HG03064 (cell line): ENCODE measurements at regions not wholly inside any gene's neighbourhood (a gene's known extent, or its start where the extent isn't known, plus 50 kb on each side); places are given as distances from the start of the nearest gene placed in this dataset.

Experiments used
- ATAC-seq: cut with Tn5 transposase; IDR thresholded peaks from one replicate; pipeline ENCODE4 v1.9.1; 2021; ENCODE audit warnings: low read depth; ENCODE audit not compliant: unreplicated experiment

DNA sequence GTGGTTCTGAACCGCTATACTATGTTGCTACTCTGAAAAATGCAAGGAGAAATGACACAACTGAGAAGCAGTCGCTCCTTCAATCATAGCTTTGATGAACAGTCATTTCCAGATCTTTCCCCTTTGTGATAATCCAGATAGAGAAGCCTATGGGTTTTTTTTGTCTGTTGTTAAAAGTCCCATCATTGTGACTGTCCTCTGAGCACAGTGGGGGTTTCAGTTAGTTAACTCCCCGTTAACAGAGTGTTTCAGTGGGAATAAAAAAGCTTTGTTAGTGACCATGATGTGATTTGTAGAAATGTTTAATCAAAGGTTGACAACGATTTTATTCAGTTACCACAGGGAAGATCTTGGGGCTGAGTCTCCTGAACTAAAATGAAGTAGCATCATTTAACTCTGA lies 176.2 kb upstream of the MAOA start:
- no peak for ATAC-seq

DNA sequence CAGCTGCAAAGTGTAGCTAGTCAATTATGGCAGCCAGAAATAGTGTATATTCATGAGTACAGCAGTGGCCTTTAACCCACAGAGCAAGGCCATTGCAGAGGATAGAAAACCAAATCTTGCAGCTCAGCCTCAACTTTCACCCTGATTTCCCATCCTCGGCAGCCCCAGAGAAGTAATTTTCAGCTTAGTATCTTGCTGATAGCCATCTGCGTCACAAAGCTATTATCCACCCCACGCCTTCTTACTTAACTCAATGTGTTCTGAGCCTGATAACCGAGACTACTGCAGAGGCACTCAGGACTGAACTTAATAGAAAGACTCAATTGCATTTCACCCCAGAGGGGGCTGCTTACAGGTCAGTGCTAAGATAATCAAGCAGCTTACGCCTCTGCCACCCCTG lies 174.5 kb upstream of the MAOA start:
- ATAC-seq = no peak

DNA sequence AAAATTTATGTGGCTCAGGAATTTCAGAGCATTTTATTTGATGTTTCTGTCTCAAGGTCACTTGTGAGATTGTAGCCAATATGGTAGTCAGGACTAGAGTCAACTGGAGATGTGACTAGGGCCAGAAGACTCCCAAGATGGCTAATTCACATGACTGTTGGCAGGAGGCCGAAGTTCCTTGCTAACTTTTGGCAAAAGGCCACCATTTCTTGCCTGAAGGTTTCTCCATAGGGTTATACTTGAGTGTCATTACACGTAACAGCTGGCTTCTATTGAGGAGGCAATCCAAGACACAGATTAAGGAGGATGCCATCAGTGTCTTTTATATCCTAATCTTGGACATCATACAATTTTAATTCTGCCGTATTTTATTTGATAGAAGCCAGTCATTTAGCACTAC lies 162.3 kb upstream of the MAOA start:
- ATAC-seq = no peak

DNA sequence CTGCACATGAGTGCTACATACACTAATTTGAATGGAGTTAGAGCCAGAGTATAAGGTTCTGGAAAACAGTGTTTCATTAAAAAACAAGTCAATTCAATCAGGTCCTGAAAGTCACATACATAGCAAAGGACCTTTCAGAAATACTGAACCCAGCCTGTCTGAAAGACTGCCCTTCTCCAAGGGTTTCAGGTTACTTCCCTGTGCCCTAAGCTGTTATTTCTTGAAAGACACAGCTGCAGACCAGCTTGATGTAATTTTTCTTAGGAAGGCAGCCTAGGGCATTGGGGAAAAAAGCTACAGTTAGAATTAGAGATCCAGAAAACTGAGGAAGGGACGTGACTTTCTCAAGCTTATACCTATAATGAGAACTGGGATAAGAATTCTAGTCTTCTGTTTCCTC lies 155.9 kb upstream of the MAOA start:
- no peak for ATAC-seq

DNA sequence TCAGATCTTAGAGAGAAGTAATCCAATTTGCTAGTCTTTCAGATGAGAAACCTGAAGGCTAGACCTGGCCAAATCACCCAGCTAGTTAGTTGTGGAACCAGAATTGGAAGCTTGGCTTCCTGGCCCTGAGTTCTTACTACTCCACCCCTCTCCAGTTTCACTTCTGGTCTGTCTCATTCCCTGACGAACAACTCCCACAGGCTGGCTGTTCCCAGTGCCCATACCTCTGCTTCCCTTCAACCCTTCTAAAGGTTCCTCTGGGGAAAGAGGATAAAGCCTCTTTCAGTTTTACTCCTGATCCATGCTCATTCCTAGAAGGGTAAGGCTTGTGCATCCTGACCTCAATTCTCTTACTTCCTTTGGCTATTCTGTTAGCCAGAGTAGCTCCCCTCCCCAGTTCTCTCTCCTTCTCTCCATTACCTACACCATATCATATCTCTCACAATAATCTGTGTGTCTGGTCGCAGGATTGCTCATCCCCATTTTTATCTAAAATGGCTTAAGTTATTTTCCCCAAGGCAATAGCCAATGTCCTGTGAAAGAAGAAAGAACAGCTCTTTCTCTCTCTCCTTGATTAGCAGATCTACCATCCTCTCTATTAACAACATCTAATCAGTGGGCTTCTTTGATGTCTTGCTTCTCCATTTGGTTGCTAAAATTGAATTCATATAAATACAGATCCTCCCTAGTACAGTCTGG lies 155.0 kb upstream of the MAOA start:
- no peak for ATAC-seq

DNA sequence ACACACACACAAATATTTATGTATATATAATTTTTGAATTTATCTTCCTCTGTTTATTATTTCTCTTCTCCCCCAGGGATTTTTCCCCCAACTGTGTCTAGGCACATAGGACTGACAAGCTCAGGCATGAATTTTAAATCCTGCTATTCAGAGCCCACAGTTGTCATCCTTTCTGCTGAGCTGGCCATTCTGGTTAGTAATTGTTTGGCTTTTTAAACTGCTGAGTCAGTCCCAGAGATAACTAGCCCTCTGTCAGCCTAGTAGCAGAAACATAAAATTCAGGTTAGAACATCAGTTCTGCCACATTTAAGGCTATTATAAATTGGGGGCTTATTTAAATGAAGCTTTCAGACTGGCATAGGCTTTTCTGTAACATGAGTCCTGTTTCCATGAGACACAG lies 151.7 kb upstream of the MAOA start:
- no peak for ATAC-seq

DNA sequence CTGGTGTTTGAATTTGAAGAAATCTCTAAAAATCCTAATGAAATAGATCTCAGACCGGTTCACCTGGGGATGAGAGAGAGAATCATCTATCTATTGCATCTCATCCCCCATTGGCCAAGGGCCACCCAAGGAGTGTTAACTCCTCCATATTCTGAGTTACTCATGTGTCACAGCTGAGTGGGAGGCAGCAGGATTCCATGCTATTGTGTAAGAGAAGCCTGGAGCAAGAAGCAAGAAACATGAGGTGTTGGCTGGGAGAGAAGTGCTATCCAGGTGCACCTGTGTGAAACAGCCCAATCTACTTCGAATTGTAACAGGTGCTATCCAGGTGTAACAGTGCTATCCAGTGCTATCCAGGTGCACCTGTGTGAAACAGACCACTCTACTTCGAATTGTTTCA lies 150.3 kb upstream of the MAOA start:
- no peak for ATAC-seq

DNA sequence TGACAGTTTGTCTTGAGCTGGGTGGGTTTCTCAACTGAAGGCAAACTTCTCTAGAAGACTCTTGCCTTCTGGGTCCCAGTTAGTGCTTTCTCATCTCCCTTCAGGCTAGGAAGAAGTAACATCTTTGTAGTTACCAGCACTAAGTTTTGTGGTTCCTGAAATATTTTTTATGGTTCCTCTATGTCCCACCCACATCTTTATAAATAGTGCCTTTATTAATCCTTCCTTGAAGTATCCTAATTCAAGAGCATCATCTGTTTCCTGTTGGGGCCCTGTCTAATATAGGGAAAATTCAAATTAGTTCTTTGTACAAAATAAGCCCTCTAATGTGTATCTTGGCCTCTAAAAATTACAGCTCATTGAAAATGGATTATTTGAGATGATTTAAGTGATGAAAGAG lies 147.4 kb upstream of the MAOA start:
- ATAC-seq = no peak

DNA sequence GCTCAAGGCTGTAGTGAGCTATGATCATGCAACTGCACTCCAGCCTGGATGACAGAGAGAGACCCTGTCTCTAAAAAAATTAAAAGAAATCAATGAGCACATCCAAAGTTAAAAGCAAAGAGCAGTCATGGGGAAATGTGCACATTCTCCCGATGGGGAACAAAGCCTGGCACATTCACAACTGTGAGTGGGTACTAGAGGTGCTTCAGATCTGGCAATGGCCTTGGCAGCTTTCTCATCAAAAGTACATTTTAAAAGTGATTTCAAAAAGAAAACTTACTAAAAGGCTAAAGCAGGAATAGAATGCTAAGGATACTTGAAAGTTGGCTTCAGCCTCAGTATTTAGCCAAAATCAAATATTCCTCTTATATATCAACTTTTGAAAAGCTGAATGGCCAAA lies 145.9 kb upstream of the MAOA start:
- no peak for ATAC-seq

DNA sequence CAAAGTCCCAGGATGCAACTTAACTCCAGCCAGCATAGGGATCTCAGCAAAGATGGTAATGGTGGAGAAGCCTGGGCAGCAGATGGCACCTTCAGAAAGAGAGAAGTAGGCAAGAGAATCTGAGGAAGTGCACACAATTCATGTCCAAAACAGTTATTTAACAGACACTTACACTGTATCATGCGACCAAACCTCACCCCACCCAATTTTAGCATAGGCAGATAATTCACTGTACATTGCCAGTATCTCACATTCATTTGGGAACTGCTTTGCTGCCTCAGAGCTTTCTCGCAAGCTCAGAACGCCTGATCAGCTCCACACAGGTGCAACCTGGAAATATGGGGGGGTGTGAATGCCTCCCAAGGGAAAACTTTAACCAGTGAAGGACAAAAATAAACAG lies 143.0 kb upstream of the MAOA start:
- no peak for ATAC-seq

DNA sequence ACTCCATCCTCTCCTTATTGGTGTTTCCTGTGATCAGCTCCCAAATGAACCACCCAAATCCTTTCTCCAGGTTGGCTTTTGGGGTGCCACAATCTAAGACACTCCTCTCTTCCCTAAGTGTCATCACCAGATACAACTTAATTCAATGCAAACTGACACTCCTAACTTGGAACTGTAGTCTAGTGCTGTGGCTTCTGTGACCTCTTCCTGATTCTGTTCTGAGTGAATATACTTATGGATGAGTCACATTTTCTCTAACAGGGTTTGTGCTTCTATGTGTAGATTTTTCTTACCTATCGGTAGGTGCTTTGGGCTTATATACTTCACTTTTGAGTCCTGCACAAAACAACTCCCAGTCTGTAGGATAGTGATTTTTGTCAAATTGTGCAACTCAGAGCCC lies 141.3 kb upstream of the MAOA start:
- no peak for ATAC-seq

DNA sequence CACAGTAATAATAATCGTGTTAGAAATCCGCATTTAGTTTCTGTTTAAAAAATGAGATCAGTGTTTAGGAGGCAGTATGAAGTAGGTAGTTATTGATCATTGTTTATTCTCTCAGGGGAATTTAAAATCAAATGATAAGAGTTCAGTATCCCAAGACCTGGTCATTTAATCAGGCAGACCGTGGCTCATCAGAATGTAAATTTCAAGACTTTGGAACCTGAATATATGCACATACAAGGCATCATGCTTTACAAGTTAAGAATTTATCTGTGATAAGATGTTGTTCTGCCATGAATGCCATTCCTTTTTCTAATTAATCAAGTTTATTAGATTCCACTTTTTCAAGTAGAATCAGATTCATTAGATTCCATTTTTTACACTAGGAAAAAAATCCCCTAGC lies 133.5 kb upstream of the MAOA start:
- ATAC-seq = no peak

DNA sequence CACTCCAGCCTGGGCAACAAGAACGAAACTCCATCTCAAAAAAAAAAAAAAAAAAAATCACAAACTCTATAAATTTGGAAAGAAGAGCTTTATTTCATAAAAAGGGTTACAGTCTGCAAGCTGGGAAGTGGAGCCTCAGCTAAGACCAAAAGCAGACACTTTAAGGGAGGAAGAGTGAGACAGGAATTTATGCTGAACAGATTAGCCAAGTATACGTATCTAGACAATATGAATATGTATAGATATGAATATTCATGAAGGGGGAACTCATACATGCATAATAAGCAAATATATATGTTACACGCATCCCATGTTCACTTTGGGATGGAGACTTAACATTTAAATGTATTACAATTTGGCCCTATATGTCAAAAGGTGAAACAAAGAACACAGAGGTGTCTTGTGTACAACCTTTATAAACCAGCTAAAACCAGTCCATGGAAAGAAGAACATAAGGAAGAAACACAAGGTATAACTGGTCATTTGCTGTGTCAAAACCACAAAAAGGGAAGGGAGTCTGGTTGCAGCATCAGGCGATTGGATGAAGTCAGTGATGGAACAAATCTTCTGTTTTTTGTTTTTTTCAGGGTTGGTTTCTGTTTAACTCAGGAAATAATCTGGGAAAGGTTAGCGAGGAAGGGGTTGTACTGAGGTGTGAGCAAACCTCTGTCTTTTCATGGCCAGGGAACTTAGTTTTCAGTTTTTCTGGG lies 130.0 kb upstream of the MAOA start:
- ATAC-seq = no peak

DNA sequence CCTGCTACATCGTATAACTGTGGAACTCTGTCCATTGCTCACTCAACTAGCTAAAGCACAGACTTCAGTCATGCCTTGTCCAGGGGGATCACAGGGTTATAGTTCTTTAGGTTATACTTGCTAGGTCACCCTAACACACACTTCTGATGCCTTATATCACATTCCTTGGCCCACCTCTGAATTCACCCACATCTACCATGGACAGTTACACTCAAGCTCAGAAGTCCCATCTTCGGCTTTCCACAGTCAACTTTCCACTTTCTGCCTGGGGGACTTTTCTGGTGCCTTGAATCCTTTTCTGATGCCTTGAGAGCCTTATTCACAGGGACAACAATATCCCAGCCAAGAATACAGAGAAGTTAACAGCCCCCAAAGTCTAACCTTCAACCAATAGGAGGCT lies 129.2 kb upstream of the MAOA start:
- no peak for ATAC-seq

DNA sequence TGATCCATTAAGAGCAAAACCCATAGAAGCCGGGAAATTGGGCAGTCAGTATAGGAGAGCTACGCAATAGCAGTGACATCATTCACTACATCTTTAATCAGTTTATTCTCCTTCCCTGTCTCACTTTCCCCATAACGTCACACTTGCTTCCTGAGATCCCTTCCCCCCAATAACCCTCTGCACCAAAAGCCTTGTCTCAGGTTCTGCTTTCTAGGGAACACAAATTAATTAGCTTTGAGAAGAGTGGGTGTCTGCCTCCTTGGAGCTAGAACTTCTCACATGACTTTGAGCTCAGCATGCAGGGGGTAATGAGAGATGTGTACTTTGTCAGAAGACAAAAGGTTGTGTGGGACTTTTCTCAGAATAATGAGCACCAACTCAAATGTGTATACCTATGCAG lies 128.3 kb upstream of the MAOA start:
- ATAC-seq = no peak

DNA sequence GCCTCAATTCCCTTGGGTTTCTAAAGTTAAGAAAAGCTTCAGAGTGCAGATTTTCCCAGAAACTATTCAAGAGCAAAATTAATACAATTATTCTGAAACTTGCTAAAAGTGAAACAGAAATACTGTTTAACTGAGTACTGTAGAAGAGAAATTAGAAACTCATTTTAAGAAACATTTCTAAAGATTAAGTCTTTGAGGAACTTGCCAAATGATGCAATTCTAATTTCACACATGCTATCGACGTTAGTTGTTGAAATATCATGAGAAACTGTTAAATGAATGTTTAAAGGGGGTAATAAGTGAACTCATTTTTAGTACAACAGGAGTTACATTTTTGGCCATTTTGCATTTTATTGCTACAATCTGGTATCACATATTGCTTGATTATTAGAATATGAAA lies 125.3 kb upstream of the MAOA start:
- no peak for ATAC-seq

DNA sequence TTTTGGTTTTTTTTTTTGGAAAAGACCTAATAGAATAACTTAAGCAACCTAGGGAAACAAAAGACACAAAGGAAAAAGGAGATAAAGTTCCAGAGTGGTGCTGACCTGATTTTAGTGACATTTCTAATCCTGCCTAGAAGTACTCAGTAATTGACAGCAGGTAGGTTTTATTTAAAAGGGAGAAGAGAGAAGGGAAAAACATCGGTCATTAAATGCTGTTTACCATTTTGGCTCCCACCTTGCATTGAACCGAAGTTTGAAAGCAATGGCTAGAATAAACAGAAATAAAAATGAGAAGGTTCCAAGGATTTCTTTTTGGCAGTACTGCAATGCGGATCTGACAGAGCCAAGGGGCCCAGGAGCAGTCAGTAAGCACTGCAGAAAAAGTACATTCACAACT lies 115.8 kb upstream of the MAOA start:
- ATAC-seq = no peak

DNA sequence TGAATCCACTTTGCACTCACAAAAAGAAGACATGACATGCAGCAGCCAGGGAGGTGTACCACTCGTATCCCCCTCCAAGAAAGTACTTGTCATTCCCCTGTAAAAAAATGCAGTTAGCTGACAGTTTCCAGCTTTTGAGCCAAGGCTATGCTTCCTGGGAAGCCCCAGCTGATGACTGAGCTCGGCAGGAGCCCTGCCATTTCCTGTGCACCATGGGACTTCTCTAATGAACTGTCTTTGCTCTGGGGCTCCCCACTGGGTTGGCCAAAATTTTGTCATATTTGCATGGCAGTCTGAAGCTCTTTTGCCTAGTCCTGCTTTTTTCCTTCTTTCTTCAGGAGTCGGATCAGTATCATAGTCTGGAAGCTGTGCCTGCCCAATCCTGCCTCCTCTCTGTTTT lies 104.5 kb upstream of the MAOA start:
- ATAC-seq = no peak

DNA sequence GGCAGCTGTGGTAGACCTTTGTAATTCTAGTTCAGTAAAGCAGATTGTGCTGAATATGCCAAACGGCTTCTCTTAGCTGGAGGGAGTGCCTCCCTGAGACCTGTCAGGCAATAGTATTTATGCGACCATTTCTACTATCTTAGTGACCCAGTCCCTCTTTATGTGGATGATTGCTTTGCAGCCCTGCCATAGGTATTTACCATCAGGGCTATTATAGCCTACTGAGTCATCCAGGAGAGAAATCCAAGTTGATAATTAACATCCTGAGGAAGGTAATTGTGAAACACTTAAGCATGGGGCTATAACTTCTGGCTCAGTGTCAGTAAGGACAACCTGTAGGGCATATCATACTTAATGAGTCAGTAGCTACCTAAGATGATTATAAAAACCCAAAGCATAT lies 103.9 kb upstream of the MAOA start:
- ATAC-seq = no peak

DNA sequence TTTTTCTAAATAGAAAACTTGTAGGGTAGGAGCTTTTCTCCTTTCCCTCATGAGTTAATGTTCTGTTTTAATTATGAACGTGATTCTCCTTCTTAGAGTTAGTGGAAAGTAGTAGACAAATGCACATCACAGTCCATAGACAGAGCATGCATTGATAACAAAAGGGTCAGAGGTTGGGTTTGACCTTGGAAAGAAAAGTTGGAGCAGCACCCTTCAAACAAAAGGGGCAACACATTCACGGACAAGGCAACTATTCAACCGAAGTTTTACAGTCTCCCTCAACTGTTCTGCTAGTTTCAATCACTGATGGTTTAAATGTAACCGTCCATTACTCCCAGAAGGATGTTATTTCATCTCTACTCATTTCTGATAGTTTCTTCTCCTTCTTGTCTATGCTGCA lies 103.4 kb upstream of the MAOA start:
- ATAC-seq = no peak

DNA sequence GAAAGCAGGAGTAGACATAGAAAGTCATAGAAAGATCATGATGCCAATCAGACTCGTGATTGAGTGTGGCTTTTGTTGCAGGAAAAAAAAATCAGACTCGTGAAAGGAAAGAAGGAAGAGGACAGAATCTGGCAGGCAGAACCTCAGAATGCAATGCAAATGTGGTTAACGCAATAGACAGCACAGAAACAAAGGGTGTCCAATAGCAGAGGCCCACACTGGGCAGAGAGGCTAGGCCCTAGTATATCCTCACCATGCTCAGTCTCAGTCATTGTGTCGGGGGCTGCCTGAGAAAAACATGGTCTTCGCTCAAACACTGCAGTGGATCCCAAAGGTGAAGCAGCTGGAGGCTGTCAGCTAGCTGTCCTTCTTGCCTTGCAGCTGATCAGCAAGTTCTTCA lies 102.8 kb upstream of the MAOA start:
- no peak for ATAC-seq

DNA sequence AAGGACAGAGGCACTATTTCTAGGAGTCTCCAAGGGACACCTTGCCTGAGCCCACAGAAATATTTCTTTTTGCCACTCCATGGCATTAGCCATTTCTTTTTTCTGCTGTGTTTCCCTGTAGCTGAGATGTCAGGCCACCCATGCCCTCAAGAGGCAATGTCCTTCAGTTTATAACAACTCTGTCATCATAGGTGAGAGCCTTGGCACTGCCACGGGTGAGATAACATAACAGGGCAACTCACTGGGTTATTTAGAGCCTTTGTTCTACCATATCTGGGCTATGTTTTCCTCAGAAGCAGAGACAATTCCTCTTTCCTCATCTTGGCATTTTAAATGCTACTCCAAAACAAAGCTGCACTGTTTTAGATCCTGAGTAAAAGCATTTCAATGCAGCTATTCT lies 99.9 kb upstream of the MAOA start:
- no peak for ATAC-seq

DNA sequence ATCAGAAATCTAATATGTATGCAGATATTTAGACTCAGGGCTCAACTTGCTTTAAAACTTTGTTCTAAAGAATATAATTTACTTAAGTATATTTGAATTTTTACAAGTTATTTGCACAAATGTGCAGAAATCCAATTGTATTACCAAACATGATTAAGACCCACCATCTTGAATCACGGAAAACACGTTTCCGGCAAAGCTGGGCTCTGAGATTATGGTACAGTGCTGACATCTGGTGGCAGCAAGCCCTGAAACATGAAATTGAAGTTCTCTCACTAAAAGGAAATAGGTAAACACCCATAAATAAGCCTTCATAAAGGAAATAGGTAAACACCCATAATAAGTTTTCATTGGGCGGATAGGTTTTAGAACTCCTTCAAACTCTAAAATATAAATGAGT lies 98.3 kb upstream of the MAOA start:
- ATAC-seq = no peak
